DND-41 (cell line): ENCODE measurements at regions not wholly inside any gene's neighbourhood (a gene's known extent, or its start where the extent isn't known, plus 50 kb on each side); places are given as distances from the start of the nearest gene placed in this dataset.

Experiments
- CTCF ChIP-seq: IDR thresholded peaks from 2 replicates; pipeline ENCODE4 v1.5.1; 2012; ENCODE audit warnings: borderline replicate concordance, low read length, moderate library complexity, mild to moderate bottlenecking; ENCODE audit not compliant: poor library complexity, severe bottlenecking; ENCODE audit errors: extremely low read depth
- EZH2 ChIP-seq: IDR thresholded peaks from 3 replicates; pipeline ENCODE4 v1.6.1; 2012; ENCODE audit warnings: borderline replicate concordance, low read depth, mild to moderate bottlenecking, moderate library complexity, low read length, inconsistent platforms; ENCODE audit not compliant: severe bottlenecking

- TF ChIP-seq CTCF = no peak
- TF ChIP-seq EZH2 = no peak
Measured at GRCh38 chr18:76223403-76223802, 271.6 kb downstream of the ZNF516 start.
